Activated T-helper 2 cell treated with anti-CD3 and anti-CD28 coated beads, Interferon-gamma antibody, Interleukin-2, Interleukin-4, amounts not matched to agents 10 μg/mL and 5 μg/mL and 100 μg/mL, durations not matched to agents 14 hours and 24 hours and 36 hours (primary cell): ENCODE measurements at regions not wholly inside any gene's neighbourhood (a gene's known extent, or its start where the extent isn't known, plus 50 kb on each side); places are given as distances from the start of the nearest gene placed in this dataset.

Source experiments
- DNase-seq: peaks from one replicate; pipeline ENCODE4 v3.0.0; 2021; ENCODE audit warnings: low spot score
- H3K27ac Mint-ChIP-seq: one replicate; pipeline ENCODE4 v1.8.0; 2021; ENCODE audit warnings: mixed read lengths
- H3K27me3 Mint-ChIP-seq: one replicate; pipeline ENCODE4 v1.8.0; 2021; ENCODE audit warnings: low read depth, mixed read lengths
- H3K36me3 Mint-ChIP-seq: one replicate; pipeline ENCODE4 v1.8.0; 2021; ENCODE audit warnings: low read depth, mixed read lengths
- H3K4me1 Mint-ChIP-seq: one replicate; pipeline ENCODE4 v1.8.0; 2021; ENCODE audit warnings: low read depth, mixed read lengths
- H3K4me3 Mint-ChIP-seq: one replicate; pipeline ENCODE4 v1.8.0; 2021; ENCODE audit warnings: low read depth, mild to moderate bottlenecking, moderate library complexity, mixed read lengths
- H3K9me3 Mint-ChIP-seq: one replicate; pipeline ENCODE4 v1.8.0; 2021; ENCODE audit warnings: mixed read lengths
- intact Hi-C: fragments of 100-400 bp; cut with micrococcal nuclease; formaldehyde crosslinking; loops from one replicate; pipeline ENCODE4 v1.15.1; 2023

- no peak for DNase-seq
- no peaks in the 10 kb centered on the region for H3K9me3 Mint-ChIP-seq
- H3K4me3 Mint-ChIP-seq: no peak overlapping the region
- H3K27me3 Mint-ChIP-seq: no peaks in the 10 kb centered on the region
- no peaks in the 10 kb centered on the region for H3K36me3 Mint-ChIP-seq
- no peaks in the 10 kb centered on the region for H3K4me1 Mint-ChIP-seq
- H3K27ac Mint-ChIP-seq: no peak overlapping the region
- intact Hi-C loops: no loop called here
These were observed 1630.1 kb upstream of the C9orf72 start for GRCh38 chr9:29203244-29203930.

GRCh38 chr9:29208670-29209069 lies 1635.4 kb upstream of the C9orf72 start:
- H3K36me3 Mint-ChIP-seq: no peaks in the 10 kb centered on the region
- H3K27ac Mint-ChIP-seq: no peak overlapping the region
- H3K27me3 Mint-ChIP-seq: peaks cover 23% of the 10 kb centered on the region
- intact Hi-C loops: no loop called here
- no peak for DNase-seq
- H3K9me3 Mint-ChIP-seq: no peaks in the 10 kb centered on the region
- no peak overlapping the region for H3K4me3 Mint-ChIP-seq
- peaks cover 5% of the 10 kb centered on the region for H3K4me1 Mint-ChIP-seq

DNA sequence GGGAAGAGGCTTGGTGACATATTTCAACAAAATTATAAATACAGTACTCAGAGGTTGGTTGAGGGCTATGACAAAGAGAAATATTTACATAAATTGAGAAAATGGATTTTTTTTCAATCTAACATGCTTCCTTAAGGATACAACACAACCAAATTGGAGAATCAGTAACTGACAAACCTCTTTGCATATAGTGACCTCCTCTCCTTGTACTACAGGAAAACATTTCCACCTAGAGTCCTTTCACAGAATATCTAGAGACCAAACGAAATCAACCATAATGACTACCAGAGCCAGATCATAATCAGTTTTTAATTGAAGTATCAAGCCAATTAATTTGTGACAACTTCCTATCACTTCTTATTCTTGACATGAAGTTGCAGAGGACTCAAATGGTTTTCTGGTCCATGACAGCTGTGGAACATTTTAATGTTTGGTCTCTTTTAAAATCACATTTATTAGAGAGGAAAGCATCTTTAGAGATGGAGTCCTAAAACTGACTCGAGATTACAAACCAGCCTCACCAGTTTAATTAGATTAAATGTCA lies 1636.5 kb upstream of the C9orf72 start:
- Mint-ChIP-seq H3K4me1 (peaks cover 7% of the 10 kb centered on the region), H3K9me3 (no peaks in the 10 kb centered on the region), H3K4me3 (no peak overlapping the region), H3K27me3 (peaks cover 35% of the 10 kb centered on the region), H3K36me3 (no peaks in the 10 kb centered on the region), H3K27ac (no peak overlapping the region)
- intact Hi-C loops: no loop called here
- no peak for DNase-seq

DNA sequence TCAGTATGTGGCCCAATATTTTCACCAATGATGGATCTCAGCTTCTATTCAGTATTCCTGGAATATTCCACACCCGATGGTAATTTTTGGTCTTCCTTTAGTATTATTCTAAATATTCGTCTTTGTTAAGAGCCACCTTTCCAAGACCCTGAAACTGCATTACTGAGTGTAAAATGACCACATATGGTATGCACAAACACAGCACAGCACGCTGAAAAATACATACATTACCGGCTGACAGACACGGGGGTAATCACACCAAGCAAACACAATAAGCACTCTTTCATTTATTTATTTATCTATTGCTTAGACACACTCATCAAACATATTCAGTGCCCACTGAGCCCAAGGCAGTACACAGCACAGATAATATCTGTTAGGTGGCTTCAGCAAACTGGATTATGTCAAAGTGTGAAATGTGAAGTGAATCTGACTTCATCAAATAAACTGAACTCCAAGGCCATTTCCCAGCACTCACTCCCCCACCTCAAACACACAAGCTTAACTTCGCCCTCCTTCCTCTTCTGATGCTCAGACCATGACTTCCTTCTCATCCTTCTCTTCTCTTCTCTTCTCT lies 1637.8 kb upstream of the C9orf72 start:
- intact Hi-C loops: no loop called here
- Mint-ChIP-seq H3K4me3 (no peak overlapping the region), H3K4me1 (peaks cover 7% of the 10 kb centered on the region), H3K9me3 (no peaks in the 10 kb centered on the region), H3K27me3 (peaks cover 40% of the 10 kb centered on the region), H3K36me3 (no peaks in the 10 kb centered on the region), H3K27ac (no peak overlapping the region)
- no peak for DNase-seq

DNA sequence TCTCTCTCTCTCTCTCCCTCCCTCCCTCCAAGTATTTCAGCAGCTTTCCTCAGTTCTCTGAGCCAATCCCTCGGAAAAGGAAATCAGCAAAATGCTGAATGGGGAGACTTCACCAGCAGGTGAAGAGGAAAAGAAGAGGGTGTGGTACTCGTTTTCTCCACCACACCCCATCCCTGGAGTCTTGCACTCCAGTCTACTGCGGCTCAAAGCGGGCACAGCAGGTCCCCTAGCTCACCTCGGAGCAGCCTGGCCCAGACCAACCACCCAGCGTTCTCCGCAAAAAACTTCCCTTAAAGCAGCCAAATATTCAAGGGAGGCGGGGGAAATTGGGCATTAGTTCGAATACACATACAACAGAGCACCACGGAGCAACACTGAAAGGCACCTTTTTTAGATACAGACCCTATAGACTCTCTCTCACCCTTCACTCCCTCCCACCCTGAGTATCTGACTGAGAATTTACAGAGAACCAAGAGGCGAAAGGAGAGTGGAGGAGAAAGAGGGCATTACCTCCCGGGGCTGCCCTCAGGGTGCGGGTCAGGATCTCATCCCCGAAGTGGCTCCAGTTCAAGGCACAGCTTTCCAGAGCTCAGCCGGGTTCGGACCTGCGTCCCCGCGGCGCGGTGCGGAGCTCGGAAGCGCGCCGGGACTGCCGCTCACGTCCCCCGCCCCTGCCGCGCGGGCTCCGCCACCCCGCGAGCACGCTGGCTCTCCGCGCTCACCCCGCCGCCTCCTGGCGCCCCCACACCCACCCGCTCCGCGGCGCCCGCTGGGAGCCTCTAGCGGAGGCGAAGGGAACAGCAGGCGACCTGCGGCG lies 1638.5 kb upstream of the C9orf72 start:
- Mint-ChIP-seq H3K27me3 (peaks cover 44% of the 10 kb centered on the region), H3K9me3 (no peaks in the 10 kb centered on the region), H3K4me3 (no peak overlapping the region), H3K27ac (no peak overlapping the region), H3K36me3 (no peaks in the 10 kb centered on the region), H3K4me1 (peaks cover 7% of the 10 kb centered on the region)
- peak; percentile 18 for DNase-seq
- intact Hi-C loops: no loop called here

- no peak for DNase-seq
These were observed 1639.4 kb upstream of the C9orf72 start for GRCh38 chr9:29212397-29213387.

DNA sequence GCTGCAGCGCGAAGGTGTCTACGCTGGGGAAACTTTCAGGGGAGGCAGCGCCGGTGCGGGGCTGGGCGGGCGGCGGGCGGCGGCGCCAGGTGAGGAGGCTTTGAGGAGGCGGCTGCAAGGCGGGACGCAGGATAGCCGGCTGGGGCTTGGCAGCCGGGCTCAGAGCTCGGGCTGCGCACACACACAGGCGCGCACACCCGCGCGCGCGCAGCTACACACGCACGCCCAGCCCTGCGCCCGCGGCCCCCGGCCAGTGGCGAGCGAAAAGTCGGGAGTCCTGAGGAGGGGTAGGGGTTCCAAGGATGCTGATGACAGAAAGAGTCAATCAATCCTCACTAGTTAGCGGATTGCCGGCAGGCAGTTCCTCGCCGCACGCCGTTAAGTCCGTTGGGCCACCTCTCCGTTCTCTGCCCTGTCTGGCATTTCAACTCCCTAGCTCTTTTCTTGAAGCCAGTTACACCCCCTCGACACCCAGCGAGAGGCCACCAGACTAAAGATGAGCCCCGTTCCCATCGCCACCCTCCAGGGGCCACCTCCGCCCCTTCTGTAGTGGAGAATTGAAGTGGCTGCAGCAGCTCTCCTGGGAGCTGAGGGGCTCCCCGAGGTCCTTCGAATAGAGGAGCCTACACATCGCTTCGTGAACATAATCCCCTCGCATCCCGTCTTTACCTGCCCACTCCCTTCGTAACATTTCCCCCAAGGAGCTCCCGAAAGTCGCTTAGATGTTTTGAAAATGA lies 1640.3 kb upstream of the C9orf72 start, which contains the start of gene LINGO2:
TSS of gene LINGO2 (minus strand) at position 185 of the 737 bp plus-strand sequence.
- Mint-ChIP-seq H3K27me3 (peaks cover 44% of the 10 kb centered on the region), H3K9me3 (no peaks in the 10 kb centered on the region), H3K4me1 (peaks cover 7% of the 10 kb centered on the region), H3K4me3 (no peak within 1 kb of the TSS), H3K27ac (no peak within 1 kb of the TSS), H3K36me3 (no peaks in the 10 kb centered on the region)
- intact Hi-C loops: no loop called here
- DNase-seq: no peak

More at GRCh38 chr9:29212397-29213387, 1639.4 kb upstream of the C9orf72 start:
- Mint-ChIP-seq H3K27ac (no peak overlapping the region), H3K9me3 (no peaks in the 10 kb centered on the region), H3K36me3 (no peaks in the 10 kb centered on the region), H3K4me3 (no peak overlapping the region), H3K27me3 (peaks cover 44% of the 10 kb centered on the region), H3K4me1 (peaks cover 7% of the 10 kb centered on the region)
- intact Hi-C loops: no loop called here

GRCh38 chr9:29214154-29214689 lies 1640.9 kb upstream of the C9orf72 start:
- Mint-ChIP-seq H3K27ac (no peak overlapping the region), H3K36me3 (no peaks in the 10 kb centered on the region), H3K9me3 (no peaks in the 10 kb centered on the region)

GRCh38 chr9:29214690-29215253 lies 1641.5 kb upstream of the C9orf72 start:
- intact Hi-C loops: no loop called here
- Mint-ChIP-seq H3K27ac (no peak overlapping the region), H3K9me3 (no peaks in the 10 kb centered on the region), H3K36me3 (no peaks in the 10 kb centered on the region), H3K4me3 (no peak overlapping the region), H3K27me3 (peaks cover 44% of the 10 kb centered on the region), H3K4me1 (peaks cover 7% of the 10 kb centered on the region)
- DNase-seq: no peak

More at GRCh38 chr9:29214154-29214689, 1640.9 kb upstream of the C9orf72 start:
- no peak for DNase-seq
- H3K4me1 Mint-ChIP-seq: peaks cover 7% of the 10 kb centered on the region
- H3K27me3 Mint-ChIP-seq: peaks cover 44% of the 10 kb centered on the region
- intact Hi-C loops: no loop called here
- H3K4me3 Mint-ChIP-seq: no peak overlapping the region

- no peaks in the 10 kb centered on the region for H3K9me3 Mint-ChIP-seq
- no peaks in the 10 kb centered on the region for H3K36me3 Mint-ChIP-seq
- H3K4me1 Mint-ChIP-seq: peaks cover 5% of the 10 kb centered on the region
- H3K4me3 Mint-ChIP-seq: no peak overlapping the region
- intact Hi-C loops: no loop called here
- H3K27ac Mint-ChIP-seq: no peak overlapping the region
- no peak for DNase-seq
- peaks cover 25% of the 10 kb centered on the region for H3K27me3 Mint-ChIP-seq
These were observed 1644.7 kb upstream of the C9orf72 start for GRCh38 chr9:29217966-29218365.

DNA sequence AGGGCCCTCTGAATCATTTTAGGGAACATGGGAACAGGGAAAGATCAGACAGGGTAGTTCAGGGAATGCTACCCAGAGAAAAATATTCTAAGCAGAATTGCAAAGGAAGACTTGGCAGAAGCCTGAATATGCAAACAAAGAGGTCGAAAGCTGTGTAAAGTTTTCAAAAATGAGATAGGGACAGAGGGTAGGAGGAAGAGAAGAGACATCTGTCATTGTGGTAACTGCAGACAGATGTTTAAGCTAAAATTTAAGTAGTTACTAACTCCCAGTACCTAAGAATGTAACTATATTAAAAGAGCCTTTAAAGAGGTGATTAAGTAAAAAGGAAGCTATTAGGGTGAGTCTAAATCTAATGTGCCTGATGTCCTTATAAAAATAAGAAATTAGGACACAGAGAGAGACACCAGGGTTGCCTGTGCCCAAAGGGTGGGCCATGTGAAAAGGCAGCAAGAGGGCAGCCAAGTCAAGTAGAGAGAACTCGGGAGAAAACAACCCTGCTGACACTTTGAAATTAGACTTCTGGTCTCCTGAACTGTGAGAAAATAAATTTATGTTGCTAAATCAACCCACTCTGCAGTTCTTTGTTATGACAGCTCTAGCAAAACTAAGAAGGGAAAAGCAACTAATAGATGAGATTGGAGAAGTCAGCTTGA lies 1647.4 kb upstream of the C9orf72 start:
- H3K36me3 Mint-ChIP-seq: no peaks in the 10 kb centered on the region
- no peaks in the 10 kb centered on the region for H3K4me1 Mint-ChIP-seq
- no peak overlapping the region for H3K27ac Mint-ChIP-seq
- H3K27me3 Mint-ChIP-seq: peaks cover 4% of the 10 kb centered on the region
- DNase-seq: no peak
- no peak overlapping the region for H3K4me3 Mint-ChIP-seq
- no peaks in the 10 kb centered on the region for H3K9me3 Mint-ChIP-seq
- intact Hi-C loops: no loop called here
